Nephron (organoid): ENCODE measurements at regions not wholly inside any gene's neighbourhood (a gene's known extent, or its start where the extent isn't known, plus 50 kb on each side); places are given as distances from the start of the nearest gene placed in this dataset.
A peak's percentile ranks its signal among the peaks of the same experiment; 100 is the strongest.

Experiments
- H3K27ac Mint-ChIP-seq, 3 experiments: 2 replicates each; pipeline ENCODE4 v1.8.0; 2020; ENCODE audit warnings: mixed read lengths in 3 of 3, mild to moderate bottlenecking in 2 of 3, moderate library complexity in 1 of 3
- H3K27me3 Mint-ChIP-seq: 2 replicates; pipeline ENCODE4 v1.8.0; 2021; ENCODE audit warnings: low read depth, mild to moderate bottlenecking, moderate library complexity, mixed read lengths
- H3K36me3 Mint-ChIP-seq: 2 replicates; pipeline ENCODE4 v1.8.0; 2020; ENCODE audit warnings: low read depth, mixed read lengths
- H3K4me1 Mint-ChIP-seq: 2 replicates; pipeline ENCODE4 v1.8.0; 2020; ENCODE audit warnings: mixed read lengths
- H3K4me3 Mint-ChIP-seq, 3 experiments: 2 replicates each; pipeline ENCODE4 v1.8.0; 2020; ENCODE audit warnings: mild to moderate bottlenecking in 3 of 3, mixed read lengths in 3 of 3, moderate library complexity in 2 of 3
- H3K9me3 Mint-ChIP-seq: 2 replicates; pipeline ENCODE4 v1.8.0; 2020; ENCODE audit warnings: mixed read lengths
- CTCF ChIP-seq, 3 experiments: fragments of 200-600 bp; sonication (generic); IDR thresholded peaks; one replicate each; pipeline ENCODE4 v1.5.0; 2021; ENCODE audit warnings: antibody characterized with exemption in 3 of 3; ENCODE audit not compliant: unreplicated experiment in 3 of 3

DNA sequence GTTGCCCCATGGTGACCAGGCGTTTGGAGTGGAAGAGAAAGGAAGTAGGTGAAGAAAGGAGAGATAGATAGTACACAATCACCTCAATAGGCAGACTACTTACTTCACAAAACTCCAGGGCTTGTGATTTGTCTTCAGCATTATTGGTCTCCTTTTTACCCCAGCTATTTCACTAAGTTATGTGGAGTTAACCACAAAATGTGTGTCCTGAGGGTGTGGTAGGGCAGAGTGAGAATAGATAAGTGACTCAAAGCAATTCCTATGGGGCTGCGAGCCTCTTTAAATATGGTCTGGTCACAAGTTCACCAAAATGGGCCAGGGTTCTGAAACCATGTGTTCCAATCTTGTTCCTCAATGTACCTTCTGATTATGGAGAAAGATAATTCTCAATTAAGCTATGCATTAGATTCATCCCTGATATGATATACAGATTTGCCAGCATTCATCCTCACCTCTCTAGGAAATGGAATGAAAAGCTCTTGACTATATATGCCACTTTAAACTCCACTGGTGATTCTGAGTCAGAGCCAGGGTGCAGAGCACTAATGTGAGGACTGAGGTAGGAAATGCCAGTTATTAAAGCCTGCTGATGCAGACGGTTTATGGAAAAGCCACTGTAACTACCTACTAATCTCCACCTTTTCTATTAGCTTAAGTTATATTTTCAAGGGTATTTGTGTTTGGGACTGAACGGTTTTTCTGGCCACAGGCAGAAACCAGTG is 310.6 kb upstream of the MANEA start:
- Mint-ChIP-seq H3K4me3 (no peak overlapping the region), H3K27ac (no peak overlapping the region), H3K27me3 (no peaks in the 10 kb centered on the region), H3K9me3 (peaks cover 8% of the 10 kb centered on the region), H3K4me1 (no peaks in the 10 kb centered on the region), H3K36me3 (no peaks in the 10 kb centered on the region)
- TF ChIP-seq CTCF (IDR thresholded peaks at IDR 0.05; ENCODE audit: unreplicated experiment in 3 of 3): no peak

- no peak for TF ChIP-seq CTCF (IDR thresholded peaks at IDR 0.05; ENCODE audit: unreplicated experiment in 3 of 3)
- Mint-ChIP-seq H3K4me1 (peaks cover 29% of the 10 kb centered on the region), H3K9me3 (no peaks in the 10 kb centered on the region), H3K4me3 (no peak overlapping the region), H3K36me3 (no peaks in the 10 kb centered on the region), H3K27ac (no peak overlapping the region), H3K27me3 (peaks cover 4% of the 10 kb centered on the region)
Measured at GRCh38 chr6:95274686-95275235, 302.6 kb upstream of the MANEA start.

- no peak for TF ChIP-seq CTCF (IDR thresholded peaks at IDR 0.05; ENCODE audit: unreplicated experiment in 3 of 3)
- H3K27ac Mint-ChIP-seq: no peak overlapping the region
Measured at GRCh38 chr6:95279616-95280015, 297.7 kb upstream of the MANEA start.

DNA sequence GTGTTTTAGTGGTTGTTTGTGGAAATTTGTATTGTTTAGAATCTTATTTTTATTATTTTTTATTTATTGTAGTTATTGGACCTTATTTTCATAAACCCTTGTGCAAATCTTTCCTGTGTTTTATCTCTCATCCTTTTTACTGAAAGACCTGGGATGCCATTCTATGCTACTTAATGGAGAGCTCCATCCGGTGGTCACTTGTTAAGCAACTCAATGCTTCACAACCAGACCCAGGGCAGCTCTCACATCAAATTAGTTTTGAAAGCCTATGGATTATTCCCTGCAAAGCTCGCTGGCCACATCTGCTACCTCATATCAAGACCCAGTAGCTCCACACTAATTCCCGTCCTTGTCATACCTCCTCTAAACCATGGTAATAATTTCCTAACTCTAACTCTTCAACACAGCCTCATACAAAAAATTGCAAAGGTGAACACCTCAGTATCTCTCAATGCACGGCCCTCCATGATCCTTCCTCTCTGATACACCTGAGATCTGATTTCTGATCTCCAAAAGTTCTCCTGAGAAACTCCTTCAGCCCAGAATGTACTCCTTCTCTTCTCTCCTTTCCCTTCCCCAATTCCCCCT is 296.6 kb upstream of the MANEA start:
- no peaks in the 10 kb centered on the region for H3K9me3 Mint-ChIP-seq
- H3K27ac Mint-ChIP-seq: no peak overlapping the region
- H3K4me3 Mint-ChIP-seq: no peak overlapping the region
- H3K27me3 Mint-ChIP-seq: peaks cover 8% of the 10 kb centered on the region
- peaks cover 20% of the 10 kb centered on the region for H3K4me1 Mint-ChIP-seq
- peak; percentile 47 to 61 (median 57) for TF ChIP-seq CTCF (IDR thresholded peaks at IDR 0.05; ENCODE audit: unreplicated experiment in 3 of 3)
- H3K36me3 Mint-ChIP-seq: no peaks in the 10 kb centered on the region

More at GRCh38 chr6:95279616-95280015, 297.7 kb upstream of the MANEA start:
- peaks cover 19% of the 10 kb centered on the region for H3K4me1 Mint-ChIP-seq
- H3K4me3 Mint-ChIP-seq: no peak overlapping the region
- H3K9me3 Mint-ChIP-seq: no peaks in the 10 kb centered on the region
- H3K27me3 Mint-ChIP-seq: peaks cover 8% of the 10 kb centered on the region
- H3K36me3 Mint-ChIP-seq: no peaks in the 10 kb centered on the region

- H3K4me3 Mint-ChIP-seq: no peak overlapping the region
- H3K9me3 Mint-ChIP-seq: no peaks in the 10 kb centered on the region
- H3K36me3 Mint-ChIP-seq: no peaks in the 10 kb centered on the region
- no peak for TF ChIP-seq CTCF (IDR thresholded peaks at IDR 0.05; ENCODE audit: unreplicated experiment in 3 of 3)
- peaks cover 16% of the 10 kb centered on the region for H3K4me1 Mint-ChIP-seq
- peaks cover 4% of the 10 kb centered on the region for H3K27me3 Mint-ChIP-seq
- H3K27ac Mint-ChIP-seq: peak overlapping the region in 1 of 3 experiments; percentile 3
Measured at GRCh38 chr6:95285881-95286280, 291.5 kb upstream of the MANEA start.
